SK-N-SH (cell line): ENCODE measurements at regions not wholly inside any gene's neighbourhood (a gene's known extent, or its start where the extent isn't known, plus 50 kb on each side); places are given as distances from the start of the nearest gene placed in this dataset.

Experiments used
- CTCF ChIA-PET: fragments of 300-600, 350-600 bp; formaldehyde crosslinking; extraction: SDS; loops from one replicate; lab custom pipeline; 2021; lab: Yijun Ruan, JAX
- POLR2A ChIA-PET: fragments of 350-600 bp; sonication (Branson Sonifier 250); formaldehyde crosslinking; extraction: SDS; loops from one replicate; lab custom pipeline; 2020; ENCODE audit warnings: antibody characterized with exemption, inconsistent platforms; lab: Yijun Ruan, JAX
- DNase-seq: peaks from one replicate; pipeline ENCODE4 v3.0.0; 2012
- H2AFZ ChIP-seq: fragments of 200-600 bp; sonication (generic); 2 replicates; pipeline ENCODE4 v1.8.1; 2016; ENCODE audit warnings: antibody characterized with exemption, mild to moderate bottlenecking, low read depth
- H3F3A ChIP-seq: fragments of 200-600 bp; sonication (generic); replicated peaks from 2 replicates; pipeline ENCODE3; 2016; ENCODE audit warnings: antibody characterized with exemption, mild to moderate bottlenecking; ENCODE audit not compliant: insufficient read depth
- H3K27ac ChIP-seq, 2 experiments: fragments of 200-500 bp in 1 of 2; fragments of 200-600 bp in 1 of 2; sonication (Bioruptor generic) in 1 of 2; sonication (generic), shearing (Covaris generic) in 1 of 2; 2 replicates each; pipeline versions ENCODE4 v1.5.1 to v1.6.1; 2014 to 2016; ENCODE audit warnings: low read depth in 2 of 2, inconsistent platforms in 1 of 2, low read length in 1 of 2, mild to moderate bottlenecking in 1 of 2, mixed read lengths in 1 of 2
- H3K27me3 ChIP-seq: fragments of 200-600 bp; sonication (generic), shearing (Covaris generic); 2 replicates; pipeline ENCODE4 v1.6.1; 2016; ENCODE audit warnings: mixed run types; ENCODE audit not compliant: insufficient read depth
- H3K36me3 ChIP-seq, 2 experiments: fragments of 200-500 bp in 1 of 2; fragments of 200-600 bp in 1 of 2; sonication (Bioruptor generic) in 1 of 2; sonication (generic) in 1 of 2; replicated peaks in 1 of 2; 2 replicates each; pipeline versions ENCODE3 to v1.5.1; 2014 to 2016; ENCODE audit warnings: low read length in 1 of 2, mild to moderate bottlenecking in 1 of 2; ENCODE audit not compliant: insufficient read depth in 2 of 2, control insufficient read depth in 1 of 2
- H3K4me1 ChIP-seq, 2 experiments: fragments of 200-500 bp in 1 of 2; fragments of 200-600 bp in 1 of 2; sonication (Bioruptor generic) in 1 of 2; sonication (generic), shearing (Covaris generic) in 1 of 2; 2 replicates each; pipeline versions ENCODE4 v1.5.1 to v1.6.1; 2014 to 2016; ENCODE audit warnings: low read depth in 1 of 2, low read length in 1 of 2, mixed run types in 1 of 2; ENCODE audit not compliant: insufficient read depth in 2 of 2, control insufficient read depth in 1 of 2
- H3K4me2 ChIP-seq: fragments of 200-600 bp; sonication (generic), shearing (Covaris generic); 2 replicates; pipeline ENCODE4 v1.6.1; 2017; ENCODE audit warnings: mixed run types
- H3K4me3 ChIP-seq, 2 experiments: fragments of 200-500 bp in 1 of 2; fragments of 200-600 bp in 1 of 2; sonication (Bioruptor generic) in 1 of 2; sonication (generic), shearing (Covaris generic) in 1 of 2; 2 replicates each; pipeline versions ENCODE4 v1.5.1 to v1.8.1; 2014 to 2016; ENCODE audit warnings: low read depth in 2 of 2, inconsistent platforms in 1 of 2, low read length in 1 of 2, mild to moderate bottlenecking in 1 of 2, mixed read lengths in 1 of 2, moderate library complexity in 1 of 2
- H3K79me2 ChIP-seq: fragments of 200-600 bp; sonication (generic); 2 replicates; pipeline ENCODE4 v1.8.1; 2017; ENCODE audit warnings: mild to moderate bottlenecking; ENCODE audit not compliant: insufficient read depth
- H3K9ac ChIP-seq: fragments of 200-600 bp; sonication (generic); 2 replicates; pipeline ENCODE4 v1.6.1; 2017; ENCODE audit warnings: mixed run types
- H3K9me2 ChIP-seq: fragments of 200-600 bp; sonication (generic); 2 replicates; pipeline ENCODE4 v1.6.1; 2017; ENCODE audit warnings: mixed run types
- H3K9me3 ChIP-seq: fragments of 200-600 bp; sonication (generic); 2 replicates; pipeline ENCODE4 v1.6.1; 2017; ENCODE audit warnings: mixed run types, mild to moderate bottlenecking, moderate library complexity
- H4K20me1 ChIP-seq: fragments of 200-600 bp; sonication (generic); 2 replicates; pipeline ENCODE4 v1.6.1; 2017; ENCODE audit warnings: mild to moderate bottlenecking, mixed run types; ENCODE audit not compliant: insufficient read depth
- ELF1 ChIP-seq: IDR thresholded peaks from 2 replicates; pipeline ENCODE4 v1.4.0; 2012
- FOXJ3 ChIP-seq: sonication (generic); formaldehyde crosslinking; IDR thresholded peaks from 2 replicates; pipeline ENCODE4 v1.5.1; 2020; ENCODE audit warnings: mild to moderate bottlenecking, missing genetic modification reagents
- FOXM1 ChIP-seq: IDR thresholded peaks from 2 replicates; pipeline ENCODE4 v1.4.0; 2012; ENCODE audit warnings: low read depth, mild to moderate bottlenecking
- GABPA ChIP-seq: IDR thresholded peaks from 2 replicates; pipeline ENCODE4 v1.4.0; 2012; ENCODE audit warnings: low read depth, mild to moderate bottlenecking
- JUND ChIP-seq: IDR thresholded peaks from 2 replicates; pipeline ENCODE4 v1.4.0; 2012
- MAX ChIP-seq: IDR thresholded peaks from 2 replicates; pipeline ENCODE4 v1.4.0; 2012; ENCODE audit warnings: low read depth
- MXI1 ChIP-seq: IDR thresholded peaks from 2 replicates; pipeline ENCODE4 v1.6.1; 2012; ENCODE audit warnings: mild to moderate bottlenecking, low read depth, low read length, improper control_type of control experiment
- NFIC ChIP-seq: IDR thresholded peaks from 2 replicates; pipeline ENCODE4 v1.4.0; 2012; ENCODE audit warnings: borderline replicate concordance
- NRF1 ChIP-seq: IDR thresholded peaks from 2 replicates; pipeline ENCODE4 v1.6.1; 2012; ENCODE audit warnings: low read depth, mild to moderate bottlenecking, low read length
- PBX3 ChIP-seq: IDR thresholded peaks from 2 replicates; pipeline ENCODE4; 2012
- RFX5 ChIP-seq: IDR thresholded peaks from 2 replicates; pipeline ENCODE4 v1.6.1; 2012; ENCODE audit warnings: mild to moderate bottlenecking, improper control_type of control experiment, low read length
- SIN3A ChIP-seq: IDR thresholded peaks from 2 replicates; pipeline ENCODE4 v1.6.1; 2012; ENCODE audit warnings: low read depth, mild to moderate bottlenecking, low read length, moderate library complexity, borderline replicate concordance
- SMC3 ChIP-seq: IDR thresholded peaks from 2 replicates; pipeline ENCODE4 v1.6.1; 2012; ENCODE audit warnings: low read depth, low read length, improper control_type of control experiment
- TCF12 ChIP-seq: IDR thresholded peaks from 2 replicates; pipeline ENCODE4 v1.4.0; 2012
- TEAD4 ChIP-seq: IDR thresholded peaks from 2 replicates; pipeline ENCODE4 v1.4.0; 2012; ENCODE audit warnings: mild to moderate bottlenecking, borderline replicate concordance; ENCODE audit not compliant: insufficient read depth
- USF2 ChIP-seq: fragments of 150-350 bp; IDR thresholded peaks from 2 replicates; pipeline ENCODE4 v1.6.1; 2017; ENCODE audit warnings: antibody characterized with exemption, low read length, low read depth, borderline replicate concordance
- YY1 ChIP-seq: IDR thresholded peaks from 2 replicates; pipeline ENCODE4 v1.4.0; 2012; ENCODE audit warnings: low read depth, mild to moderate bottlenecking
- ZBTB33 ChIP-seq: IDR thresholded peaks from 2 replicates; pipeline ENCODE4 v1.4.0; 2012; ENCODE audit warnings: low read depth, borderline replicate concordance
- WGBS: methylation state at CpG from one replicate; pipeline ENCODE4 v1.1.6; 2017; ENCODE audit warnings: low lambda C conversion rate; 5-methylcytosine and 5-hydroxymethylcytosine counted together

- H3F3A ChIP-seq: no peaks in the 10 kb centered on the region
- CTCF ChIA-PET: interaction anchor here (2.2 kb wide), 1 partner anchor 705 kb away, joined by 6 read pairs; no protein-coding TSS in a partner anchor
- H4K20me1 ChIP-seq: no peaks in the 10 kb centered on the region
- H3K9me3 ChIP-seq: no peaks in the 10 kb centered on the region
- H3K36me3 ChIP-seq: no peaks in the 10 kb centered on the region
- no peaks in the 10 kb centered on the region for H3K9me2 ChIP-seq
- H3K4me3 ChIP-seq: no peak overlapping the region
- no peak for DNase-seq
- no peak for TF ChIP-seq USF2
- no peak for TF ChIP-seq MAX
- TF ChIP-seq ELF1: no peak
- TF ChIP-seq TCF12: no peak
- no peak for TF ChIP-seq NRF1
- TF ChIP-seq GABPA: no peak
- TF ChIP-seq, all 33 proteins: peak for 0
- Histone ChIP-seq H3K27ac (no peak overlapping the region), H3K27me3 (no peaks in the 10 kb centered on the region), H2AFZ (no peak overlapping the region), H3K79me2 (no peaks in the 10 kb centered on the region), H3K4me2 (no peak overlapping the region), H3K4me1 (no peaks in the 10 kb centered on the region; a peak in 2 of 4 replicates), H3K9ac (no peak overlapping the region)
- POLR2A ChIA-PET: no interaction called here
- WGBS: 73% methylated on average over 3 of the region's 3 CpGs
Measured at GRCh38 chr2:158049129-158049855, 52.4 kb upstream of the UPP2 start.

- no peaks in the 10 kb centered on the region for H3K9me3 ChIP-seq
- no peak overlapping the region for H3K4me2 ChIP-seq
- CTCF ChIA-PET: interaction anchor here (2.2 kb wide), 1 partner anchor 706 kb away, joined by 6 read pairs; no protein-coding TSS in a partner anchor
- H3K27me3 ChIP-seq: no peaks in the 10 kb centered on the region
- no peak overlapping the region for H3K27ac ChIP-seq
- no peaks in the 10 kb centered on the region for H3K36me3 ChIP-seq
- H3F3A ChIP-seq: no peaks in the 10 kb centered on the region
- H3K9ac ChIP-seq: no peak overlapping the region
- POLR2A ChIA-PET: no interaction called here
- H2AFZ ChIP-seq: no peak overlapping the region
- no peaks in the 10 kb centered on the region for H3K9me2 ChIP-seq
- peaks cover 0 to 7% of the 10 kb centered on the region in 2 experiments; a peak in 3 of 4 replicates for H3K4me1 ChIP-seq
- no peak for DNase-seq
- 58% methylated on average over 3 of the region's 3 CpGs for WGBS
- no peaks in the 10 kb centered on the region for H3K79me2 ChIP-seq
- H3K4me3 ChIP-seq: no peak overlapping the region
- TF ChIP-seq TEAD4 (no peak), FOXM1 (no peak), NFIC (no peak), SIN3A (no peak), PBX3 (no peak), YY1 (no peak), ELF1 (no peak), SMC3 (no peak), JUND (no peak), ZBTB33 (no peak), FOXJ3 (CRISPR knock-in tag) (no peak), MXI1 (no peak), RFX5 (no peak)
- no peaks in the 10 kb centered on the region for H4K20me1 ChIP-seq
Measured at GRCh38 chr2:158048327-158048726, 53.3 kb upstream of the UPP2 start.
